ENCODE measurements at regions not wholly inside any gene's neighbourhood (a gene's known extent, or its start where the extent isn't known, plus 50 kb on each side); places are given as distances from the start of the nearest gene placed in this dataset.

GRCh38 chr10:4141471-4141870 is 356.5 kb upstream of the KLF6 start:
- TF ChIP-seq, protein P1, sequence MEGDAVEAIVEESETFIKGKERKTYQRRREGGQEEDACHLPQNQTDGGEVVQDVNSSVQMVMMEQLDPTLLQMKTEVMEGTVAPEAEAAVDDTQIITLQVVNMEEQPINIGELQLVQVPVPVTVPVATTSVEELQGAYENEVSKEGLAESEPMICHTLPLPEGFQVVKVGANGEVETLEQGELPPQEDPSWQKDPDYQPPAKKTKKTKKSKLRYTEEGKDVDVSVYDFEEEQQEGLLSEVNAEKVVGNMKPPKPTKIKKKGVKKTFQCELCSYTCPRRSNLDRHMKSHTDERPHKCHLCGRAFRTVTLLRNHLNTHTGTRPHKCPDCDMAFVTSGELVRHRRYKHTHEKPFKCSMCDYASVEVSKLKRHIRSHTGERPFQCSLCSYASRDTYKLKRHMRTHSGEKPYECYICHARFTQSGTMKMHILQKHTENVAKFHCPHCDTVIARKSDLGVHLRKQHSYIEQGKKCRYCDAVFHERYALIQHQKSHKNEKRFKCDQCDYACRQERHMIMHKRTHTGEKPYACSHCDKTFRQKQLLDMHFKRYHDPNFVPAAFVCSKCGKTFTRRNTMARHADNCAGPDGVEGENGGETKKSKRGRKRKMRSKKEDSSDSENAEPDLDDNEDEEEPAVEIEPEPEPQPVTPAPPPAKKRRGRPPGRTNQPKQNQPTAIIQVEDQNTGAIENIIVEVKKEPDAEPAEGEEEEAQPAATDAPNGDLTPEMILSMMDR (IDR thresholded peaks at IDR 0.05): no peak
- intact Hi-C loops (cut with micrococcal nuclease): no loop called here
- CTCF ChIA-PET: no interaction called here
- Mint-ChIP-seq H3K27me3 (no peaks in the 10 kb centered on the region), H3K27ac (no peak overlapping the region), H3K4me3 (no peak overlapping the region), H3K4me1 (peaks cover 13% of the 10 kb centered on the region), H3K36me3 (ENCODE audit: low read depth) (peaks cover 4% of the 10 kb centered on the region), H3K9me3 (peaks cover 19% of the 10 kb centered on the region)
- no peak for ATAC-seq (ENCODE audit: low read depth)
- no peak for DNase-seq
- POLR2A ChIA-PET: no interaction called here

DNA sequence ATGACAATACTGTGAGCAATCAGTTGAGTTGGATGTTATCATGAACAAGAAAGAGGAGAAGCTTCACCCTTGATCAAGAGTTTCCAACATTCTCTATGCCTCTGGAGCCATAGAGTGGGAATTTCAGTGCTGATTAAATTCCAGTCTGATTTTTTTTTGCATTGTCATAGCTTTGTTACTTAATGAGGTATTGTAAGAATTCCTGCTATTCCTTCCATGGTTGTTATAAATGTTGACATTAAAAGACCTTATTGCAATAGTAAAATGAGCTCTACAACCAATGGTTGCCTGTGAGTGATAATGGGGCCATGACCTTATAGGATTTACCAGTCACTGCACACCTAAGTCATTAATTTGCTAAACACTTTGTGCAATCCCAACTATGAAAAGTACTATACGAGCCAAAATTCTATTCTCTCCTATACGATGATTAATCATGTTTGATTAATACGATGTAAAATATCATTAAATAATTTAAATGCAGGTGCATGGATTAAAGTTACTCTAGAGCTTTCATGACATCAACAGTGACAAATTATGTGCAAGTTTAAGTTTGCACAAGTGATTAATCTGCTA is 353.2 kb upstream of the KLF6 start:
- ATAC-seq (ENCODE audit: low read depth): no peak
- H3K4me3 Mint-ChIP-seq: no peak overlapping the region
- H3K9me3 Mint-ChIP-seq: peaks cover 19% of the 10 kb centered on the region
- peaks cover 4% of the 10 kb centered on the region for H3K36me3 Mint-ChIP-seq (ENCODE audit: low read depth)
- POLR2A ChIA-PET: no interaction called here
- H3K4me1 Mint-ChIP-seq: peaks cover 30% of the 10 kb centered on the region
- intact Hi-C loops (cut with micrococcal nuclease): no loop called here
- DNase-seq: no peak
- CTCF ChIA-PET: no interaction called here
- TF ChIP-seq, protein P1 (IDR thresholded peaks at IDR 0.05): no peak
- no peaks in the 10 kb centered on the region for H3K27me3 Mint-ChIP-seq
- no peak overlapping the region for H3K27ac Mint-ChIP-seq

GRCh38 chr10:4137299-4137698 is 352.3 kb upstream of the KLF6 start:
- peaks cover 19% of the 10 kb centered on the region for H3K9me3 Mint-ChIP-seq
- no peak for ATAC-seq (ENCODE audit: low read depth)
- no peak for DNase-seq
- intact Hi-C loops (cut with micrococcal nuclease): no loop called here
- H3K27ac Mint-ChIP-seq: no peak overlapping the region
- peaks cover 30% of the 10 kb centered on the region for H3K4me1 Mint-ChIP-seq
- ChIA-PET POLR2A (interaction anchor here (0.5 to 1.0 kb wide), 3 partner anchors 13 to 84 kb away, joined by 4 to 7 read pairs (median 7); no protein-coding TSS in a partner anchor), CTCF (no interaction called here)
- peaks cover 4% of the 10 kb centered on the region for H3K36me3 Mint-ChIP-seq (ENCODE audit: low read depth)
- TF ChIP-seq, protein P1 (IDR thresholded peaks at IDR 0.05): no peak
- H3K27me3 Mint-ChIP-seq: no peaks in the 10 kb centered on the region
- H3K4me3 Mint-ChIP-seq: peak overlapping the region; percentile 7

DNA sequence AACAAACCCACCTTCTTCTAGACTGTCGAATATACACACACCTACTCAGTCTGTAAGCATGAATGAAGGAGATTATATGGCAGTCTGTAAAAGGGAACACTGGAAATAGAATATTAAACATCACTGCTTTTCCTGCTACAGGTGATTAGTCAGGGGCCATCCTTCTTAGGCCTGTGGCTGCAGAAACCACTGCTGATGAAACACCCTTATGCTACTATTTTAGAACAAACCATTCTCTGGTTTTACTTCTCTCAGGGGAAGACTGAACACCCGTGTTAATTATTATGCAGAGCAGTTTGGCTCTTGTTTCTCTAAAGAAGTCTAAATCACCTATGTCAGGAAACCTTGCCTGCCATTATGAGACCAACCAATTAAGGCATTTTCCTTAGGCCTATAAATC is 351.1 kb upstream of the KLF6 start:
- intact Hi-C loops (cut with micrococcal nuclease): no loop called here
- no peaks in the 10 kb centered on the region for H3K27me3 Mint-ChIP-seq
- peak; percentile 37 for ATAC-seq (ENCODE audit: low read depth)
- DNase-seq: no peak
- peak overlapping the region; percentile 42 for H3K27ac Mint-ChIP-seq
- H3K4me1 Mint-ChIP-seq: peaks cover 30% of the 10 kb centered on the region
- H3K9me3 Mint-ChIP-seq: peaks cover 13% of the 10 kb centered on the region
- POLR2A ChIA-PET: interaction anchor here (0.6 to 1.0 kb wide), 3 partner anchors 24 to 243 kb away, joined by 3 to 5 read pairs (median 4); no protein-coding TSS in a partner anchor
- peak overlapping the region; percentile 17 for H3K4me3 Mint-ChIP-seq
- H3K36me3 Mint-ChIP-seq (ENCODE audit: low read depth): peaks cover 3% of the 10 kb centered on the region
- CTCF ChIA-PET: no interaction called here
- TF ChIP-seq, protein P1 (IDR thresholded peaks at IDR 0.05): no peak

DNA sequence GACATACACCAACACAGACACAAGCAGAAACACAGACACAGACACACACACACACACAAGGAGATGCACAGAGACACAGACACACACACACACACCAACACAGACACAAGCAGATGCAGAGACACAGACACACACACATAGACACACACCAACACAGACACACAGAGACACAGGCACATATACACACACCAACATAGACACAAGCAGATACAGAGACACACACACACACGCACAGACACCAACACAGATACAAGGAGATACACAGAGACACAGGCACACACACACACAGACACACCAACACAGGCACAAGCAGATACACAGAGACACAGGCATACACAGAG is 347.2 kb upstream of the KLF6 start:
- Mint-ChIP-seq H3K4me3 (no peak overlapping the region), H3K9me3 (no peaks in the 10 kb centered on the region), H3K36me3 (ENCODE audit: low read depth) (no peaks in the 10 kb centered on the region), H3K4me1 (peaks cover 39% of the 10 kb centered on the region), H3K27ac (no peak overlapping the region), H3K27me3 (no peaks in the 10 kb centered on the region)
- DNase-seq: no peak
- TF ChIP-seq, protein P1 (IDR thresholded peaks at IDR 0.05): no peak
- no peak for ATAC-seq (ENCODE audit: low read depth)
- intact Hi-C loops (cut with micrococcal nuclease): loop anchor here (5.0 kb wide), 5 partner anchors 45 to 530 kb away; no protein-coding TSS in a partner anchor
- CTCF ChIA-PET: no interaction called here
- POLR2A ChIA-PET: interaction anchor here (0.6 to 5.7 kb wide), 14 partner anchors 81 to 1715 kb away, joined by 3 to 137 read pairs (median 6); partner anchors contain the start of gene KLF6
